PC-9 (cell line): ENCODE measurements at regions not wholly inside any gene's neighbourhood (a gene's known extent, or its start where the extent isn't known, plus 50 kb on each side); places are given as distances from the start of the nearest gene placed in this dataset.

ENCODE experiments used
- BruUV-seq: library from RNA; stranded (reverse); fragments of 400-500 nt; replicated peaks from 2 replicates; lab custom pipeline; 2021; lab: Mats Ljungman, UMichigan
- CTCF ChIA-PET: fragments of 300-600 bp; sonication (Branson Sonifier 250); formaldehyde crosslinking; loops from one replicate; lab custom pipeline; 2022; ENCODE audit warnings: antibody characterized with exemption; lab: Charles Lee
- POLR2A ChIA-PET: fragments of 300-600 bp; sonication (Branson Sonifier 250); formaldehyde crosslinking; loops from one replicate; lab custom pipeline; 2022; ENCODE audit warnings: antibody characterized with exemption; ENCODE audit not compliant: unreplicated experiment; lab: Charles Lee
- DNase-seq, 2 experiments: peaks; one replicate each; pipeline versions ENCODE4 v3.0.0 to v3.0.0-alpha.2; 2015 to 2022; ENCODE audit warnings: mixed read lengths in 1 of 2
- H2AFZ ChIP-seq: fragments of 200-600 bp; sonication (generic); 2 replicates; pipeline ENCODE4 v1.8.1; 2017; ENCODE audit warnings: antibody characterized with exemption
- H3F3A ChIP-seq: fragments of 200-600 bp; sonication (generic); 2 replicates; pipeline ENCODE4 v1.8.1; 2017; ENCODE audit warnings: antibody characterized with exemption, mild to moderate bottlenecking, low read depth; ENCODE audit not compliant: insufficient read depth
- H3K27ac ChIP-seq: fragments of 200-600 bp; sonication (generic); 2 replicates; pipeline ENCODE4 v1.6.1; 2016; ENCODE audit warnings: mixed run types
- H3K27me3 ChIP-seq: fragments of 200-600 bp; sonication (generic); 2 replicates; pipeline ENCODE4 v1.6.1; 2016; ENCODE audit warnings: low read depth, mixed run types; ENCODE audit not compliant: insufficient read depth
- H3K36me3 ChIP-seq: fragments of 200-600 bp; sonication (generic); 2 replicates; pipeline ENCODE4 v1.6.1; 2016; ENCODE audit warnings: low read depth, mixed run types
- H3K4me1 ChIP-seq: fragments of 200-600 bp; sonication (generic); replicated peaks from 2 replicates; pipeline ENCODE4 v1.6.1; 2016; ENCODE audit warnings: mixed run types; ENCODE audit not compliant: insufficient read depth
- H3K4me2 ChIP-seq: fragments of 200-600 bp; sonication (generic); 2 replicates; pipeline ENCODE4 v1.6.1; 2017; ENCODE audit warnings: mixed run types
- H3K4me3 ChIP-seq: fragments of 200-600 bp; sonication (generic); 2 replicates; pipeline ENCODE4 v1.6.1; 2016; ENCODE audit warnings: mixed run types
- H3K79me2 ChIP-seq: fragments of 200-600 bp; sonication (generic); 2 replicates; pipeline ENCODE4 v1.6.1; 2017; ENCODE audit warnings: low read depth, mixed run types
- H3K9me2 ChIP-seq: fragments of 200-600 bp; sonication (generic); 2 replicates; pipeline ENCODE4 v1.8.1; 2017; ENCODE audit warnings: mild to moderate bottlenecking; ENCODE audit not compliant: insufficient read depth
- H3K9me3 ChIP-seq: fragments of 200-600 bp; sonication (generic); 2 replicates; pipeline ENCODE4 v1.8.1; 2016; ENCODE audit warnings: low read depth; ENCODE audit not compliant: insufficient read depth
- H4K20me1 ChIP-seq: fragments of 200-600 bp; sonication (generic); 2 replicates; pipeline ENCODE4 v1.8.1; 2017; ENCODE audit not compliant: insufficient read depth
- EZH2 ChIP-seq: fragments of 200-600 bp; sonication (generic); IDR thresholded peaks from 2 replicates; pipeline ENCODE4 v1.8.0; 2017; ENCODE audit warnings: antibody characterized with exemption, low read depth
- intact Hi-C: fragments of 100-400 bp; cut with micrococcal nuclease; formaldehyde crosslinking; loops from one replicate; pipeline ENCODE4 v1.10.0; 2022; ENCODE audit not compliant: unreplicated experiment
- TF ChIP-seq, protein P1 (sequence below): fragments of 200-600 bp; sonication (generic); conservative IDR thresholded peaks from 2 replicates; pipeline ENCODE4 v1.6.1; 2017; ENCODE audit warnings: mixed run types, antibody characterized with exemption, mild to moderate bottlenecking, moderate library complexity

DNA sequence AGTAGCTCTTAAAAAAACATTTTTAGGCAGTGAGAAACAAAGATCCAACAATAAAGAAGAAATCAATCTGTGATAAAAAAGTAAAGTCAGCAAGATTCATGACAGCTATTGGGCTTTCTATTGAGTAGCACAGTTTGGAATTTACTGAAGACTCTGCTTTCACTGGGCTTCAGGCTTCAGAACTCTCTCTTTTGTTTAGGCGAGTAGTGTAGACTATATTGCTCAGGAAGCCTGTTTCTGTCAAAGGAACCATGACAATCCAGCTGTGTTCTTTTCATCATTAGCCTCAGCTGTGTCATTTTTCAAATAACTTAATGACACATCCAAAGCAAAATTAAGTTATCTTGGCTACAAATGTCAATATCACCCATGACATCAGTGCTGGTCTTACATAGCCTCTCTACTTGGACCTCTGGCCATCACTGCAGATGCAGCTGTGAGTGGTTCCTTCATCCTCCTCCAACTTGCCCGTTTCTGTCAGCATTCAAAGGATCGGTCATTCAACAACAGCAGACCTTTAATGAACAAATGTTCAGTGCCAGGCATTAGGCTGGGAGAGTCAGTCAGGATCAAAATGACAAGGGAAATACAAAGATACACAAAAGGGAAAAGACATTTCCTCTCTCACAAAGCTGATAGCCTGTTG, 332.8 kb upstream of the MTNR1B start:
- H3K79me2 ChIP-seq: no peaks in the 10 kb centered on the region
- H2AFZ ChIP-seq: no peak overlapping the region
- no peak for TF ChIP-seq EZH2
- TF ChIP-seq, protein P1, sequence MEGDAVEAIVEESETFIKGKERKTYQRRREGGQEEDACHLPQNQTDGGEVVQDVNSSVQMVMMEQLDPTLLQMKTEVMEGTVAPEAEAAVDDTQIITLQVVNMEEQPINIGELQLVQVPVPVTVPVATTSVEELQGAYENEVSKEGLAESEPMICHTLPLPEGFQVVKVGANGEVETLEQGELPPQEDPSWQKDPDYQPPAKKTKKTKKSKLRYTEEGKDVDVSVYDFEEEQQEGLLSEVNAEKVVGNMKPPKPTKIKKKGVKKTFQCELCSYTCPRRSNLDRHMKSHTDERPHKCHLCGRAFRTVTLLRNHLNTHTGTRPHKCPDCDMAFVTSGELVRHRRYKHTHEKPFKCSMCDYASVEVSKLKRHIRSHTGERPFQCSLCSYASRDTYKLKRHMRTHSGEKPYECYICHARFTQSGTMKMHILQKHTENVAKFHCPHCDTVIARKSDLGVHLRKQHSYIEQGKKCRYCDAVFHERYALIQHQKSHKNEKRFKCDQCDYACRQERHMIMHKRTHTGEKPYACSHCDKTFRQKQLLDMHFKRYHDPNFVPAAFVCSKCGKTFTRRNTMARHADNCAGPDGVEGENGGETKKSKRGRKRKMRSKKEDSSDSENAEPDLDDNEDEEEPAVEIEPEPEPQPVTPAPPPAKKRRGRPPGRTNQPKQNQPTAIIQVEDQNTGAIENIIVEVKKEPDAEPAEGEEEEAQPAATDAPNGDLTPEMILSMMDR: no peak
- no peak for DNase-seq
- no peaks in the 10 kb centered on the region for H3K36me3 ChIP-seq
- POLR2A ChIA-PET: interaction anchor here (0.6 kb wide), 1 partner anchor 368 kb away, joined by 4 read pairs; no protein-coding TSS in a partner anchor
- CTCF ChIA-PET: no interaction called here
- no peaks in the 10 kb centered on the region for H3K9me2 ChIP-seq
- no peak overlapping the region for H3K4me3 ChIP-seq
- no peaks in the 10 kb centered on the region for H3K27me3 ChIP-seq
- H4K20me1 ChIP-seq: no peaks in the 10 kb centered on the region; the same call in 1 of the 2 replicates
- no peaks in the 10 kb centered on the region for H3F3A ChIP-seq
- H3K9me3 ChIP-seq: no peaks in the 10 kb centered on the region
- no peak overlapping the region for H3K27ac ChIP-seq
- H3K4me2 ChIP-seq: no peak overlapping the region
- no TSS peak for BruUV-seq
- H3K4me1 ChIP-seq: no peaks in the 10 kb centered on the region
- intact Hi-C loops: no loop called here

DNA sequence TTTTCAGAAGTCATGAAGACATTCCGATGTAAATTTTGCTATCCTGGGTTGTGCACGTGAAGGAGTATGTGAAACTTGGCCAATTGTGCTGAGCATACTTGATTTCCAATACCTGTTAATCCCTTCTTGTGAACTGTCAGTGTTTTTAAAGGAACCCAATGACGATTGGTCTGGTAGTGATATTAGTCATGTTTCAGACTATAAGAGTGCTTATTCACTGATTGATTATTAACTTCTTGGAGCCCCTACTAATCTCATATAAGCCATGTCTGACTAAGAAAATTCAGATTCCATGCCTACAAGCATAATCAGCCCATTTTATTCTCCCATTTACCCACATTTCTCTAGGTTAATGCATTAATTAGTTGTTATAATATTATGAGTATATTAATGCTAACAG, 330.8 kb upstream of the MTNR1B start:
- Histone ChIP-seq H3K27ac (no peak overlapping the region), H3F3A (no peaks in the 10 kb centered on the region), H2AFZ (no peak overlapping the region), H3K4me1 (no peaks in the 10 kb centered on the region), H3K36me3 (no peaks in the 10 kb centered on the region), H4K20me1 (no peaks in the 10 kb centered on the region), H3K79me2 (no peaks in the 10 kb centered on the region), H3K9me3 (no peaks in the 10 kb centered on the region), H3K4me2 (no peak overlapping the region), H3K4me3 (no peak overlapping the region), H3K9me2 (no peaks in the 10 kb centered on the region), H3K27me3 (no peaks in the 10 kb centered on the region)
- POLR2A ChIA-PET: no interaction called here
- BruUV-seq: no TSS peak
- intact Hi-C loops: no loop called here
- DNase-seq: no peak
- CTCF ChIA-PET: no interaction called here
- no peak for TF ChIP-seq EZH2
- TF ChIP-seq, protein P1: no peak

GRCh38 chr11:92642177-92642931, 327.1 kb upstream of the MTNR1B start:
- H2AFZ ChIP-seq: no peak overlapping the region
- CTCF ChIA-PET: no interaction called here
- DNase-seq: no peak

More at GRCh38 chr11:92642177-92642931, 327.1 kb upstream of the MTNR1B start:
- Histone ChIP-seq H3K79me2 (no peaks in the 10 kb centered on the region), H3K36me3 (no peaks in the 10 kb centered on the region), H3K27me3 (no peaks in the 10 kb centered on the region), H3K4me1 (no peaks in the 10 kb centered on the region), H3K4me2 (no peak overlapping the region), H4K20me1 (no peaks in the 10 kb centered on the region), H3K9me2 (no peaks in the 10 kb centered on the region), H3K27ac (no peak overlapping the region), H3K9me3 (no peaks in the 10 kb centered on the region), H3K4me3 (no peak overlapping the region), H3F3A (no peaks in the 10 kb centered on the region)
- intact Hi-C loops: no loop called here
- TF ChIP-seq EZH2: no peak
- TF ChIP-seq, protein P1: no peak
- POLR2A ChIA-PET: no interaction called here
- BruUV-seq: no TSS peak
